Osteoblast (primary cell): ENCODE measurements at regions not wholly inside any gene's neighbourhood (a gene's known extent, or its start where the extent isn't known, plus 50 kb on each side); places are given as distances from the start of the nearest gene placed in this dataset.

Source experiments
- DNase-seq: peaks from one replicate; pipeline ENCODE4 v3.0.0; 2011; ENCODE audit warnings: low spot score, mixed read lengths; ENCODE audit not compliant: insufficient read length; ENCODE audit errors: missing footprints
- H2AFZ ChIP-seq: 2 replicates; pipeline ENCODE4 v1.6.0; 2011; ENCODE audit warnings: mild to moderate bottlenecking, low read length
- H3K27ac ChIP-seq: 2 replicates; pipeline ENCODE4 v1.5.1; 2011; ENCODE audit warnings: mild to moderate bottlenecking, low read depth, low read length, moderate library complexity
- H3K27me3 ChIP-seq: 2 replicates; pipeline ENCODE4 v1.6.0; 2012; ENCODE audit warnings: mild to moderate bottlenecking, control low read depth, inconsistent platforms, low read length, moderate library complexity; ENCODE audit not compliant: insufficient read depth
- H3K36me3 ChIP-seq: 2 replicates; pipeline ENCODE4 v1.5.1; 2011; ENCODE audit warnings: mild to moderate bottlenecking, low read length, control low read depth, moderate library complexity; ENCODE audit not compliant: insufficient read depth
- H3K4me1 ChIP-seq: 2 replicates; pipeline ENCODE4 v1.5.1; 2011; ENCODE audit warnings: mild to moderate bottlenecking, low read length, control low read depth, moderate library complexity; ENCODE audit not compliant: insufficient read depth
- H3K4me2 ChIP-seq: 2 replicates; pipeline ENCODE4 v1.6.0; 2011; ENCODE audit warnings: mild to moderate bottlenecking, low read length; ENCODE audit not compliant: insufficient read depth
- H3K4me3 ChIP-seq: fragments of 200-600 bp; sonication (generic); 3 replicates; pipeline ENCODE4 v1.5.1; 2012; ENCODE audit warnings: mild to moderate bottlenecking, low read length, inconsistent platforms; ENCODE audit not compliant: insufficient read depth
- H3K79me2 ChIP-seq: 2 replicates; pipeline ENCODE4 v1.6.0; 2012; ENCODE audit warnings: mild to moderate bottlenecking, low read length, control low read depth, inconsistent platforms; ENCODE audit not compliant: insufficient read depth
- H3K9me3 ChIP-seq: 2 replicates; pipeline ENCODE4 v1.5.1; 2011; ENCODE audit warnings: low read depth, low read length, control low read depth
- H4K20me1 ChIP-seq: 2 replicates; pipeline ENCODE4 v1.6.0; 2012; ENCODE audit warnings: mild to moderate bottlenecking, low read length, control low read depth; ENCODE audit not compliant: insufficient read depth
- CTCF ChIP-seq: IDR thresholded peaks from 2 replicates; pipeline ENCODE4 v1.5.1; 2011; ENCODE audit warnings: mild to moderate bottlenecking, low read depth, low read length, moderate library complexity; ENCODE audit errors: extremely low read depth

- no peak for DNase-seq
- H3K27ac ChIP-seq = no peak overlapping the region
Observed at GRCh38 chr9:108094676-108094993, 605.1 kb upstream of the KLF4 start.

GRCh38 chr9:108093773-108094675 is 604.5 kb upstream of the KLF4 start:
- no peaks in the 10 kb centered on the region for H3K79me2 ChIP-seq
- no peak for TF ChIP-seq CTCF
- no peak for DNase-seq
- H3K27me3 ChIP-seq = no peaks in the 10 kb centered on the region
- H3K4me1 ChIP-seq = no peaks in the 10 kb centered on the region
- no peaks in the 10 kb centered on the region for H3K9me3 ChIP-seq
- no peak overlapping the region for H2AFZ ChIP-seq
- no peak overlapping the region for H3K4me2 ChIP-seq
- peak overlapping the region; percentile 10 for H3K27ac ChIP-seq
- no peaks in the 10 kb centered on the region for H4K20me1 ChIP-seq
- no peak overlapping the region for H3K4me3 ChIP-seq
- no peaks in the 10 kb centered on the region for H3K36me3 ChIP-seq

More at GRCh38 chr9:108094676-108094993, 605.1 kb upstream of the KLF4 start:
- Histone ChIP-seq H3K36me3 (no peaks in the 10 kb centered on the region), H3K4me2 (no peak overlapping the region), H3K4me1 (no peaks in the 10 kb centered on the region), H3K27me3 (no peaks in the 10 kb centered on the region), H2AFZ (no peak overlapping the region), H4K20me1 (no peaks in the 10 kb centered on the region), H3K4me3 (no peak overlapping the region), H3K9me3 (no peaks in the 10 kb centered on the region), H3K79me2 (no peaks in the 10 kb centered on the region)
- TF ChIP-seq CTCF = no peak

GRCh38 chr9:108088916-108089315 is 599.3 kb upstream of the KLF4 start:
- no peaks in the 10 kb centered on the region for H3K27me3 ChIP-seq
- H3K4me2 ChIP-seq = no peak overlapping the region
- no peak overlapping the region for H3K4me3 ChIP-seq
- H3K27ac ChIP-seq = no peak overlapping the region
- H2AFZ ChIP-seq = no peak overlapping the region
- no peak for DNase-seq
- no peaks in the 10 kb centered on the region for H3K79me2 ChIP-seq
- TF ChIP-seq CTCF = no peak
- no peaks in the 10 kb centered on the region for H3K4me1 ChIP-seq
- H3K36me3 ChIP-seq = no peaks in the 10 kb centered on the region
- no peaks in the 10 kb centered on the region for H4K20me1 ChIP-seq
- H3K9me3 ChIP-seq = no peaks in the 10 kb centered on the region

- H3K9me3 ChIP-seq = no peaks in the 10 kb centered on the region
- no peaks in the 10 kb centered on the region for H3K4me1 ChIP-seq
- no peak overlapping the region for H3K4me3 ChIP-seq
- peaks cover under 1% of the 10 kb centered on the region for H3K27me3 ChIP-seq
- no peak overlapping the region for H3K4me2 ChIP-seq
- TF ChIP-seq CTCF = no peak
- H3K27ac ChIP-seq = no peak overlapping the region
- H2AFZ ChIP-seq = no peak overlapping the region
- no peak for DNase-seq
- no peaks in the 10 kb centered on the region for H3K79me2 ChIP-seq
- no peaks in the 10 kb centered on the region for H3K36me3 ChIP-seq
- no peaks in the 10 kb centered on the region for H4K20me1 ChIP-seq
Observed at GRCh38 chr9:108087781-108088180, 598.2 kb upstream of the KLF4 start.
